NCI-H748 treated with DMSO at 0.1 percent for 48 hours (cell line): ENCODE measurements at regions not wholly inside any gene's neighbourhood (a gene's known extent, or its start where the extent isn't known, plus 50 kb on each side); places are given as distances from the start of the nearest gene placed in this dataset.
A peak's percentile ranks its signal among the peaks of the same experiment; 100 is the strongest.

Experiments used
- DNase-seq: peaks from one replicate; lab custom pipeline; 2025; lab: John Stamatoyannopoulos, UW

DNA sequence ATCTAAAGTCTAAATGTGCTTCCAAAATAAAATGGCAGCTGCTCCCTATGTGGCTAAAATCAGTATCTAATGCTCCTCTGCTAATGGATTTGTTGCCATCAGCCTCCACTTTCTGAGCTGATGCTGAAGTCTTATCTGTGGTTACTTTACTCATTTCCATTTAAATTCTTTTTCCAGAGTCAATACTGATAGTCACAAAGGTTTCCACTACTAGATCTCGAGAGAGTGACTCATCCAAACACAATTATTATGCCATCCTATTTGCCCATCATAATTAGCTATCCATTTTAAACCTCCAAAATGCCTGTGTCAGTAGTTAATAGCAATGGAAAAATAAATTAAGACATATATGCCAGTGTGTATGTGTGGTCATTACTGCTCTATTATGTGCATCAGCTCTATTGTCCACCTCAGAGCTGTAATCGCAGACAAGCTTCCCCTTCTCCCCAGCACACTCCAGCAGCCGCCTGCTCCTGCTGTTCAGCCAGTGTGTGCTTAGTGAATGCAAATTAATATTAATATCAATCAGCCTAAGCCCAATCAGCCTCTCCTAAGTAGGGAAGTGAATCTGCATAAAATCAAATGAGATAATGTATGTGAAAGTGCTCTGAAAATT lies 199.8 kb upstream of the ZIC3 start:
- peak; percentile 90 for DNase-seq

DNA sequence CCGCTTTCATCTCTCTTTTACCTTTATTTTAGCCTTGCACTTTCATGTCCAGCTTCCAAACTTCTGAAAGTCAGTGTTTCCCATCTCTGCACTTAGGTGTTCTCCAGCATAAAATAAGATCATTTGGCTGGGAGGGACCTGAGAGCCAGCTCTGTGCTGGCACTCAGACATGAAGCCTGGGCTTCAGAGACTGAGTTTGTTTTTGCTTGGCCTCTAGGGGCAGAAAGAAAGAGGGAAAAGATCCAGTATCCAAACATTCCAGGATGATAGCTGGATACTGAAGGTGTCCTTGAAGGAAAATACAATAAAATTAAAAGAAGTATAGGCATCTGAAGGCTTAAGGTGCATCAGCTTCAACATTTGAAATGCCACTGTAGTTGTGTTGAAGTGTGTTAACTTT lies 202.4 kb upstream of the ZIC3 start:
- no peak for DNase-seq

GRCh38 chrX:137362583-137362982 lies 203.3 kb upstream of the ZIC3 start:
- peak; percentile 27 for DNase-seq

DNA sequence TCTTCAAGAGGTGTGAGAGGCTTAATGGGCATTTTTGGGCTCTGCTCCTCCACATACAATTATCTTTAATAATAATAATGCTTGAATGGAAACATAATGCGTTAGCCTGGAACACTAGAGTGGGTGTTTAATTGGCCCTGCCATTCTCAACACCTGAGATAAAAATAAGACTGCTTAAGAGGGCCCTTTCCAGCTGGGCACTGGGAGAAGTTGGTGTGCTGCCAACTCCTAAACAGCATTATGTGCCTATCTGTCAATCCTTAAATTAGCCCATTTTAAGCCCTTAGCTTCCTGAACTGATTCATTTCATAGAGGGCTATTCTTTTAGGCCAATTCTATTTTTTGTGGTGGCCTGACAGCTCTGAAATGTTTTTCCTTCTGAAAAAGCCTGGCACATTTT lies 211.1 kb upstream of the ZIC3 start:
- DNase-seq: peak; percentile 7

DNA sequence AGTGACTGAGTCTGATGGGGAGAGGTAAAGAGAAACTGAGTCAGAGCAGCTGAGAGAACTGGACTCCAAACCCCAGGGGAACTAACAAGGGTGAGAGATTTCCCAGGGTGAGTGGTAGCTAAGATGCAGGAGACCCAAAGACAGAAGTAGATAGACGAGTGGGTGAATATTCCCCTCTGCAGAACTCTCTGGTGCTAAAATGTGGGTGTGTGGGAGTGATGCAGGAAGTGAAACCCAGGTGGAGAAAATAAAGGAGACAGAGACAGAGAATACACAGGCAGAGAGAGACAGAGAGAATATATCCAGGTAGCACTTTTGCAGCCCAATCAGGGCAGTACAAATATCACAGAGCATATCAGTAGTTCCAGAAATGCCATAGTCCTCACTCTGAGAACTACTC lies 212.5 kb upstream of the ZIC3 start:
- no peak for DNase-seq

DNA sequence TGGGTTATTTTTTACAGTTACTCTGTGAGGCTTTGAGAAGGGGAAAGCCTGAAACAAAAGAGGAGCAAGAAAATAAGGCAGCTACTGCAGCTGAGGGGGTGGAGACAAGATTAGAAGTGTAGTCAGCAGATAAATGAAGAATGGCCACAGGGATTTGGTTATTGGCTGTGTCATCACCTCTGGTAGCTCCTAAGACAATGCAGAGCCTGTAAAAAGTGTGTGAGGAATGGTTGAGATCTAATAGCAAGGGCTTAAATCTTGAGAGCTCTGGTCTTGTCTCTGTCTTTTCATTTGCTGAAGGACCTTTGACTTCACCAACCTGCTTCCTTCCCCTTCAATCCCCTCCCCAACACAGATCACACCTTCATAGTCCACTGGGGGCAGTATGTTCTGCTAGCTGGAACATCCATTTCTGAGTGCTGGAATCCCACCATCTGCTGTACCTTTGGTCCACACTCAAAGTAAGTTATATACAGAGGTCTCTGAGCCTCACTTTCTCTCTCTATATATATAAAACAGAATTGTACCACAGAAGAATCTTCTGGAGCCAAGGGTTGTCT lies 213.7 kb upstream of the ZIC3 start:
- no peak for DNase-seq

- no peak for DNase-seq
Measured at GRCh38 chrX:137342969-137343368, 223.0 kb upstream of the ZIC3 start.

DNA sequence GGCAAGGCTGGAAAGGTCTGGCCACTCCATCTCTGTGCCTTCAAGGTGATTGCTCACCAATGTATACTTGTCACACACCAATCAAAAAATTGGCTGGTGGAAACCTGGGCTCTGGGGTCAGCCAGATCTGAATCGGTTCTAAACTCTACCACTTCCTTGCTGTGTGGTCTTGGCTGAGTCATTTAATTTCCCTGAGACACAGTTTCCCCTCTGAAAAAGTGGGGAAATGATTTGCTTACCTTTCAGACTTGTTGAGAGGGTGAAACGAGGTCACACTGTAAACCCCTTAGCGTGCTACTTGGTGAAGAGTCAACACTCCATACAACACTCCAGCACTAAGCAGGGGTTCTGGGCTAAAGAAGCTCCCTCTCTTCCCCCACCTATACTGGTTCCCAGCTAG lies 252.3 kb upstream of the ZIC3 start:
- DNase-seq: no peak

DNA sequence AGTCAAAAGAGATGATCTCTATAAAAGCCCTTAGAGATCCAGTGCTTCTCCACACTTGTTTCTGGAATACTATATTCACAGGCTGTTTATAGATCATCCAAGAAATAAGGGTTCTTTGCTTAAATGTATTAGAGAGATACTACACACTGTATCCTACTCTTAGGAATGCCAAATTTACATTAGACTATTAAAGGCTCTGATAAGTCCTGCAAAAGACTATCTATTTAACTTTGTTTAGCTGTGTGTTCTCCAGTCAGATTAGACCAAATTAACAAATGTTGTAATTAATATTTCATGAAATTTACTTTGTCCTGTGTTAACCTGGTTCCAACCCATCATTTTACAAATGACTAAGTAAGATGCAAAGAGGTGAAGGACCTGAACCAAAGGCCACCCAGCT lies 260.5 kb upstream of the ZIC3 start:
- DNase-seq: no peak

GRCh38 chrX:137297167-137297566 lies 263.4 kb upstream of the GPR101 start:
- no peak for DNase-seq

- DNase-seq: no peak
Measured at GRCh38 chrX:137290011-137290410, 256.2 kb upstream of the GPR101 start.

GRCh38 chrX:137287191-137287590 lies 253.4 kb upstream of the GPR101 start:
- DNase-seq: no peak

DNA sequence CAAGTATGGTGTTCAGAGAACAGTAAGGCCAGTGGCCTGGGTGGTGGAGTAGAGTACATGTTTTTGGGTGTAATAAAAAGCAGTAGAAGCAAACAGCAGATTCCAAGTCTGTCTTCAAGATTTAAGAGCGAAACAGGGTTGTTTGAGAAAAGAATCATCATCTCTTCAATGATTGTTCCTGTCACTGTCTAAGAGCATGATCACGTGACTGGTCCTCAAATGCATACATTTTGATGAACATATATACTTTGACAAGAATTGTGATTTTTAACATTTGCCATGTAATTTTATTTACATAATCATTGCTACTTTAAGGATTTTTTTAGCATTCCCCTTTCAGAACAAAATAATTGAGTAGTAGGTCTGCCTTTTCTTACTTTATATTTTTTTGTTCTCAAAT lies 252.6 kb upstream of the GPR101 start:
- DNase-seq: no peak

GRCh38 chrX:137278825-137279224 lies 245.0 kb upstream of the GPR101 start:
- no peak for DNase-seq

GRCh38 chrX:137263374-137263773 lies 229.6 kb upstream of the GPR101 start:
- DNase-seq: no peak

- DNase-seq: no peak
Measured at GRCh38 chrX:137245183-137245582, 211.4 kb upstream of the GPR101 start.

GRCh38 chrX:137236837-137237236 lies 203.0 kb upstream of the GPR101 start:
- DNase-seq: no peak

- DNase-seq: no peak
Measured at GRCh38 chrX:137234651-137235402, 201.0 kb upstream of the GPR101 start.

DNA sequence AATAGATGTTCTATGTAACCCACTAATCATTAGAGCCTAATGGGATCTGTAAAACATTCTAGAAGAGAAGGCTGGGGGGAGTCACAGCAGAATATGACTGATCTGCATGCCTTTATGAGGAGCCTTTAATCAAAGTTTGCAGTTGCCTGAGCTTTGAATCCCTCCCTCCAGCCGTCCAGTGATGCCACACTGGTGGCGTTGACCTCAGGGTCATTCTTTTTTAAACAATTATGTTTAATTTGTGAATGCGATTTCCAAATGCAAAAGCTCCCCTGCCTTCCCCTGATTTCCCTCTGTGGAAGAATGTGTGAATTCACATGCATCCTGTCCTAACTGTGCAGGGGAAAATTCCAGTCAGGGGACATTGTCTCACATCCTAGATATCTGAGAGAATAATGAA lies 199.7 kb upstream of the GPR101 start:
- DNase-seq: no peak

DNA sequence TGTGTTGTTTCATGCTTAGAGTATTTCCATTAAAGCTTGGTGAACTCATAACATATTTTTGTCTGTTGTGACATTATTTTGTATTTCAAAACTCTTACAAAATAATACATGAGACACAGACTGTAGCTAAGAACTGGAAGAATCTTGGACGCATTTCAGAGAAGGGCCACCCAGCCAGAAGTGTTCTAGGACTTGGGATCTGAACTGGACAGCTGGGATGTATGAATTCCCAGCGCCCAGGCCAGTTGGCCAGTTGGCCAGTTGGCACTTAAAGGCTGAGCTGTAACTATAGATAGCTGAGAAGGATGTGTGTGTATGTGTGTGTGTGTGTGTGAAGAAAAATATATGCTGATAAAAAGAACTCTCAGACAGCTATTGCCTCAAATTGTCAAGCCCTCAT lies 193.4 kb upstream of the GPR101 start:
- DNase-seq: no peak

GRCh38 chrX:137215467-137215866 lies 181.7 kb upstream of the GPR101 start:
- no peak for DNase-seq

- no peak for DNase-seq
Measured at GRCh38 chrX:137212078-137212632, 178.4 kb upstream of the GPR101 start.

GRCh38 chrX:137198040-137198439 lies 164.2 kb upstream of the GPR101 start:
- DNase-seq: no peak
